SKM-1 treated with dmso at 0.1 percent for 144 hours (cell line): ENCODE measurements at regions not wholly inside any gene's neighbourhood (a gene's known extent, or its start where the extent isn't known, plus 50 kb on each side); places are given as distances from the start of the nearest gene placed in this dataset.

ENCODE experiments used
- DNase-seq: peaks from one replicate; lab custom pipeline; 2025; ENCODE audit not compliant: unreplicated experiment; lab: John Stamatoyannopoulos, UW

DNA sequence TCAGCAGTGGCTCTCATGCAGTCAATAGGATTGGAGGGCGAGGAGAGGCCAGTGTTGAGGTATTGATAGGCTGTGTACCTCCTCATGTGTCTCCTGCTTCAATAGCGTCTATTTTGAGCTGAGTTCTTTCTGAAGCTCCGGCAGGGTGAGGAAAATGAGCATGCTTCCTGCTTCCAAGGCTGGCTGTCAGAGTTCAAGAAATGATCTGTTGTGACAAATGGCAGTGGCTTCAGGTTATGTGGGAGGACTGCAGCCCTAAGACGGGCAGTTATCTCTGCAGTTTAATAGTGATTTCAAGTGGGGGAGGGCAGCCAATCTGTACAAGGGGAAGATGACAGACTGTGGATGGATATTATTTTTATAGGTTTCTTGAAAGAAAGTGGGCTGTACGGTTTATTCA lies 54.0 kb upstream of the CXCL14 start:
- DNase-seq, result no peak

DNA sequence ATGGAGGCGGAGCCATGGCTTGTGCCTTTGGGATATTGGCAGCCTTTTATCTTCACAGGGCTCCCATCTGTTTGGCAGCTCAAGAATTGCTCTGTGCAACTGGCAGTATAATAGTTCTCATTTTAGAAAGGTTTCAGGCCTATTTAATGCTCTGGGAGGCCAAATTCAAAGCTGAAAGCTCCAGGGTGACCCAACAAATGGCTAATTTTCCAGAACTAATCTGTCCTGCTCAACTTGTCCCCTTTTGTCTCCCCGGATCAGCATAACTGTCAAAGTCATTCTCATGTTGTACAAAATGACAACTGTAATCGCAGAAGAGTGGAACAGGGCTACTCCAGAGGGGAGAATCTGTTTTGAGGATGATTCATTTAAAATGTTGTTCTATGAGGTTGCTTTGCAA lies 52.6 kb upstream of the CXCL14 start:
- no peak for DNase-seq

DNA sequence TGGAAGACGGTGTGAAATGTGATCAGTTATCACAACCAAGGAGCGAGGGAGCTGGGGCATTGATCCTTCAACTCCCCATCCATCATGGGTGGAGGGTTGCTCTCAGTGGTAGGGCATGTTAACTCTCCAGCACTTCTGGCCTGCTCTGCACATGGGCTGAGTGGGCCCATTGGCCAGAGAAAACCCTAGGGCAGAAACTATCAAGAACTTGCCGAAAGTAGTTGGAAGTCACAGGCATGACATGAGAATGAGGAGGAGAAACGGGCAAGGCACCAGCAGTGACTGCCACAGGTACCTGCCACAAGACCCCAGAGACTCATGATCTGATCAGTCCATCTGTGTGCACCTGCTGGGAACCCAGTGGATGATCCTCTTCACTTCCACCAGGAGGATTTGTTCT lies 50.9 kb upstream of the CXCL14 start:
- no peak for DNase-seq

DNA sequence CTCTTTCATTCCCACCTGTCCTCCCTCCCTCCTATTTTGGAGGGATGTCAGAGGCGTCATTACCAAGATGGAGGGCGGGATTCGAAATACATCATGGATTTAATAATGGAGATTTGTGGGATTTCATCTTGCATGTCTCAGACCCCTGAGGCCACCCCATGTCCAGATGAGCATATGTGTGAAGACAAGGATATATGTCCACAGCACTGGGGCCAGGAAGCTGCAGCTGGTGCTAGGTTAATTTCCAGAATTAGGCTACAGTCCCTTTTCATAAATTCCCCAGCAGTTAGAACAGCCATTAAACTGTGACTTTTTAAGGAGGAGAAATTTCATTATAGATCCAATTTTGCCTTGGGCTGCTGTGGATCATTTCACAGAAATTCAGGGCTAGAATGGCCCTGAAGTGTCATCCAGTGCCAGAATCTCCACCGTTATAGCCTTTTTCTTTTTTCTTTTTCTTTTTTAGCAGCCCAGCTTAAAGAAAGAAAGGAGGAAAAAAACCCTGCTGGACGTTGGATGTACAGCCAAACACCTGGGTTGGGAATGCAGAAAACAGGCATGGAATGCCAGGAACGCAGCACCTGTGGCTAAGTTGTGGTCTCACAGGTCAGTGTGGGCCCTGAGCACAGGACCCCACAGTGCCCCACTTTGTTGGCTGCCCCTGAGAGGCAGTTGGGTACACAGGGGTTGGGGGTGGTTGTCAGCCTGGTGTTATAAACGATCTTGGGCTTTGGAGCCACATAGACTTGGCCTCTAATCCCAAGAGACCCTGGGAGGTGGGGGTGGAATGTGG lies 50.2 kb upstream of the CXCL14 start:
- no peak for DNase-seq
